ENCODE measurements at regions not wholly inside any gene's neighbourhood (a gene's known extent, or its start where the extent isn't known, plus 50 kb on each side); places are given as distances from the start of the nearest gene placed in this dataset.

DNA sequence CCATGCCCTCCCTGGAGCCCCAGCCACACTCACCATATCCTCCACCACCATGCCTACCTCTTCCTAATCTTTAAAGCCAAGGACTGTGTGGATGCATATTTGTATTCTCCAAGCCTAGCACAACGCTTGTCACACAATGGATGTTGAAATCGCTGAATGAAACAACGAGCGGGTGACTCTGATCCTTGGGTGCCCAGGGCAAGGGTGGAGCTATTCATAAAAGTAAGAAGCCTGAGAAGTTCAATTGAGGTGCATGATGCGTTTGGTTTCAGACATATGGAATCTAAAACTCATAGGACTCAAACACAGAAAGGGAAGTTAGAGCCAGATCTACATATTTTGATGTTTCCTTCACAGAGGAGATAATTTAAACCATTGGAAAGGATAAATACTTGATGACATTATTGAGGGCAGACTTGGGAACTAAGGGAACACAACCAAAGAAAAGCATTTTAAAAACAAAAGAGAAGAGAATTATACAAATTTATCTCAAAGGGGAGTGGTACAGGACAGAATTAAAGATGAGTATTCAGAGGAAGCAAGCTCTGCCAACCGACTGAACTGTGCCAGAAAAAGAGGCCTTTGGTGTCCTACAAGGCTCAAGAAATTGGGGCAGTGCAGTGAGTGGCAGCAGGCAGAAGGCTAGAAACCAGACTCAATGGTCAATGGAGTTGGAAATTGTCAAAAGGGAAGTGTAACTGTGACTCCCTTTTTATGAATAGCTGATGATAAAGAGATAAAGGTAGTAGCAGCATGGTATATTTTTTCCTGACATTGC lies 200.6 kb upstream of the NCKAP5 start:
- H3K9ac ChIP-seq (ENCODE audit: low read depth, low read length), result no peak overlapping the region

DNA sequence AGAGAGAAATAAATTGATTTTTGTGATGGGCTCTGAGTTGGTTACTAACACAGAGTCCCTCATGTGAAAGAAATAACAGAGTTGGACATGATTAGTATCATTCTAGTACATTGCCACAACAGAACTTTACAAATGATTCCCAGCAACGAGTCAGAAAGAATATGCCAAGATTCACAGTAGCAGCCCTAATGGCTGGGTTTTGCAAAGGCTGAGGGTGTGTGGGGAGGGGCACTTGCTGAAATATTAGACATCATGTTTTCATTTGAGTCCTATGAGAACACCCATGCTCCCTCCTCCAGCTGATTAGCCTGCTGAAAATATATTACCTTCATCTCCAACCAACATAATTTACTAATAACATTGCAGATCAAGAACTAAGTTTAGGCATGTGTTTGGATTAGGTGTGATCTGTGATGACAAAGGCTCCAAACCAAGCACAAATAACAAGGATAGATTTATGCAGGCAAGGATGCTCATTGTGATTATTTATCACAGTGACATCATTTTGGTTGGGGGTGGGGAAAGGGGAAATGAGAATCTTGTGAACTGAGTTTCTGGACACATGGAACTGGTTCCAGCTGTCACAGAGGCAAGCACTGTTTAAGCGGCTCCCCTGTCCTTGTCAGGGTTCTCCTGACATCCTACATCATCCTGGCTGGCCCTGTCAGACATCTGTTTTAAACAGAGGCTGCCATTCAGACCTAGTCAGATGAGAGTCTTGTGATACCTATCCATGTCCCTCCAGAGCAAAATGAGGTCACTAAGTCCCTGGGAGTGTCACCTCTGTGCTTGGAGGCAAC lies 205.8 kb upstream of the NCKAP5 start:
- Histone ChIP-seq H3K27ac (ENCODE audit: low read depth, low read length) (no peak overlapping the region), H3K9ac (ENCODE audit: low read depth, low read length) (no peak overlapping the region), H3K9me3 (ENCODE audit: insufficient read depth, low read depth, low read length) (no peaks in the 10 kb centered on the region), H3K4me1 (ENCODE audit: insufficient read depth, low read length) (no peaks in the 10 kb centered on the region), H3K27me3 (ENCODE audit: insufficient read depth, low read length) (no peaks in the 10 kb centered on the region), H3K4me3 (ENCODE audit: low read length) (no peak overlapping the region), H3K36me3 (ENCODE audit: insufficient read depth, low read length) (no peaks in the 10 kb centered on the region)
- WGBS, result 97% methylated on average over 2 of the region's 2 CpGs

More for the DNA sequence above, 200.6 kb upstream of the NCKAP5 start:
- Histone ChIP-seq H3K4me3 (ENCODE audit: low read length) (no peak overlapping the region), H3K9me3 (ENCODE audit: insufficient read depth, low read depth, low read length) (no peaks in the 10 kb centered on the region), H3K36me3 (ENCODE audit: insufficient read depth, low read length) (no peaks in the 10 kb centered on the region), H3K27ac (ENCODE audit: low read depth, low read length) (no peak overlapping the region), H3K27me3 (ENCODE audit: insufficient read depth, low read length) (no peaks in the 10 kb centered on the region), H3K4me1 (ENCODE audit: insufficient read depth, low read length) (no peaks in the 10 kb centered on the region)
- WGBS, result 92% methylated on average over 5 of the region's 6 CpGs

GRCh38 chr2:133774654-133775015 lies 206.4 kb upstream of the NCKAP5 start:
- no peak overlapping the region for H3K4me3 ChIP-seq (ENCODE audit: low read length)
- H3K9me3 ChIP-seq (ENCODE audit: insufficient read depth, low read depth, low read length), result no peaks in the 10 kb centered on the region
- no peak overlapping the region for H3K9ac ChIP-seq (ENCODE audit: low read depth, low read length)
- WGBS, result 95% methylated on average over 5 of the region's 5 CpGs
- no peaks in the 10 kb centered on the region for H3K4me1 ChIP-seq (ENCODE audit: insufficient read depth, low read length)
- H3K27ac ChIP-seq (ENCODE audit: low read depth, low read length), result no peak overlapping the region
- no peaks in the 10 kb centered on the region for H3K36me3 ChIP-seq (ENCODE audit: insufficient read depth, low read length)
- H3K27me3 ChIP-seq (ENCODE audit: insufficient read depth, low read length), result no peaks in the 10 kb centered on the region

GRCh38 chr2:133776936-133777573 lies 208.8 kb upstream of the NCKAP5 start:
- H3K27me3 ChIP-seq (ENCODE audit: insufficient read depth, low read length), result no peaks in the 10 kb centered on the region
- no peak overlapping the region for H3K9ac ChIP-seq (ENCODE audit: low read depth, low read length)
- no peaks in the 10 kb centered on the region for H3K36me3 ChIP-seq (ENCODE audit: insufficient read depth, low read length)
- WGBS, result 91% methylated on average over 8 of the region's 8 CpGs
- no peaks in the 10 kb centered on the region for H3K4me1 ChIP-seq (ENCODE audit: insufficient read depth, low read length)
- H3K27ac ChIP-seq (ENCODE audit: low read depth, low read length), result no peak overlapping the region
- H3K4me3 ChIP-seq (ENCODE audit: low read length), result no peak overlapping the region
- H3K9me3 ChIP-seq (ENCODE audit: insufficient read depth, low read depth, low read length), result no peaks in the 10 kb centered on the region

GRCh38 chr2:133777574-133777960 lies 209.3 kb upstream of the NCKAP5 start:
- Histone ChIP-seq H3K36me3 (ENCODE audit: insufficient read depth, low read length) (no peaks in the 10 kb centered on the region), H3K9me3 (ENCODE audit: insufficient read depth, low read depth, low read length) (no peaks in the 10 kb centered on the region), H3K4me3 (ENCODE audit: low read length) (no peak overlapping the region), H3K4me1 (ENCODE audit: insufficient read depth, low read length) (no peaks in the 10 kb centered on the region), H3K27ac (ENCODE audit: low read depth, low read length) (no peak overlapping the region), H3K27me3 (ENCODE audit: insufficient read depth, low read length) (no peaks in the 10 kb centered on the region), H3K9ac (ENCODE audit: low read depth, low read length) (no peak overlapping the region)
- WGBS, result 75% methylated on average over 6 of the region's 7 CpGs

DNA sequence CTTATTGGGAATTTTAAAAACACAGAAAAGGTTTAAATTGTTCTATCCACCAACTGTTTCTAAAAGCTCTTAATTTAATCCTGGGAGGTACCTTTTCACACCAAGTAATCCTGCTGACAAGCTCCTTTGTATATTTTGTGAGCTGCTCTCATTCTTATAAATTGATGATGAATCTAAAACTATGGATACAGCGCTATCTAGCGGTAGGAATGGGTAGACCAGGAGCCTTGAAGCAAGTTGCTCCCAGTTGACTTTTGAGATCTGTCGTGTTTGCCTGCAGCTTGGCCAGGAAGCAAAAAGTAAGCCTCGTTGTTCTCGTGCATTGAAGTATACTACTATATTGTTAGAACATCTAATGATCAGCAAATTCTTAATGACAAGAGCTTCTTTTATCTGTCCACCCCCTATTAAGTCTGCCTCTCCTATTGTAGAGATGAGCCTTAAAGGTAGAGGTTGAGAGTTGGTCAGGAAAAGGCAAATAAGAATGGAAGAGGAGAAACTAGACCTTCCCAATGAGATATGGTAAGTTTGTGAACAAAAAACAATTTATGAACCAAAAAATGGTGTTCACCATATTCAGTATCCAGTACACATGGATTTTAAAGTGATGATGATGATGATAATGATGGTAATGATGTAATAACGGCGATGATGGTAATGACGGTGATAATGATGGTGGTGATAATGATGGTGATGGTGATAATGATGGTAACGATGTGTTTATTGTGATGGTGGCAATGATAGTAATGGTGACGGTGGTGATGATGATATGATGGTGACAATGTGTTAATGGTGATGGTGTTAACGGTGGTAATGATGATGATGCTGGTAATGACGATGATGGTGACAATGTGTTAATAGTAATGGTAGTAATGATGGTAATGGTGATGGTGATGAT lies 212.1 kb upstream of the NCKAP5 start:
- H3K9ac ChIP-seq (ENCODE audit: low read depth, low read length), result no peak overlapping the region
- H3K27ac ChIP-seq (ENCODE audit: low read depth, low read length), result no peak overlapping the region
- no peak overlapping the region for H3K4me3 ChIP-seq (ENCODE audit: low read length)
- no peaks in the 10 kb centered on the region for H3K27me3 ChIP-seq (ENCODE audit: insufficient read depth, low read length)
- H3K36me3 ChIP-seq (ENCODE audit: insufficient read depth, low read length), result no peaks in the 10 kb centered on the region
- no peaks in the 10 kb centered on the region for H3K4me1 ChIP-seq (ENCODE audit: insufficient read depth, low read length)
- H3K9me3 ChIP-seq (ENCODE audit: insufficient read depth, low read depth, low read length), result 0 out of 2 replicates have a peak, but pooled peaks cover under 1% of the 10 kb centered on the region
- 67% methylated on average over 12 of the region's 12 CpGs for WGBS

- H3K27ac ChIP-seq (ENCODE audit: low read depth, low read length), result no peak overlapping the region
- H3K36me3 ChIP-seq (ENCODE audit: insufficient read depth, low read length), result no peaks in the 10 kb centered on the region
- H3K9ac ChIP-seq (ENCODE audit: low read depth, low read length), result no peak overlapping the region
- WGBS, result 93% methylated on average over 3 of the region's 5 CpGs
- 0 out of 2 replicates have a peak, but pooled peaks cover 2% of the 10 kb centered on the region for H3K9me3 ChIP-seq (ENCODE audit: insufficient read depth, low read depth, low read length)
- H3K4me3 ChIP-seq (ENCODE audit: low read length), result no peak overlapping the region
- H3K27me3 ChIP-seq (ENCODE audit: insufficient read depth, low read length), result no peaks in the 10 kb centered on the region
- H3K4me1 ChIP-seq (ENCODE audit: insufficient read depth, low read length), result no peaks in the 10 kb centered on the region
Measured at GRCh38 chr2:133780997-133781513, 212.8 kb upstream of the NCKAP5 start.

- Histone ChIP-seq H3K9me3 (ENCODE audit: insufficient read depth, low read depth, low read length) (0 out of 2 replicates have a peak, but pooled peaks cover 2% of the 10 kb centered on the region), H3K4me3 (ENCODE audit: low read length) (no peak overlapping the region), H3K4me1 (ENCODE audit: insufficient read depth, low read length) (no peaks in the 10 kb centered on the region), H3K27me3 (ENCODE audit: insufficient read depth, low read length) (no peaks in the 10 kb centered on the region), H3K27ac (ENCODE audit: low read depth, low read length) (no peak overlapping the region), H3K36me3 (ENCODE audit: insufficient read depth, low read length) (no peaks in the 10 kb centered on the region), H3K9ac (ENCODE audit: low read depth, low read length) (no peak overlapping the region)
Measured at GRCh38 chr2:133787207-133787606, 218.9 kb upstream of the NCKAP5 start.

DNA sequence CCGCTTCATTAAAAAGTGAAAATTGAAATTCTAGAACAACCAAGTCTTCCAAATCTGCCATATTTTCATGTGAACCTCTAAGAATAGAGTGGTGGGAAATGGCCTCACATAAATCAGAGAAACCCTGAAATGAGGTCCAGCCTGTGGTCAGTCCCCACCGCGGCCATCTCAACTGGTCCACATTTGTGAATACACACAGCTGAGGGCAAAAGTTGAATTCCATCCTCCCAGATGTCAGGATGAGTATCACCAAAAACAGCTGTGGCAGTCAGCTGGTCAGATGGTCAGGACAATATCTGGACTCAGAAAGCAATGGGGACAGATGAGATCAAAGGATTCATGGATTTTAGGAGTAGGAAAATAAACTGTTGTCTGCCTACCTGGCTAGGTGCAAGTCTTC lies 219.4 kb upstream of the NCKAP5 start:
- Histone ChIP-seq H3K27me3 (ENCODE audit: insufficient read depth, low read length) (no peaks in the 10 kb centered on the region), H3K36me3 (ENCODE audit: insufficient read depth, low read length) (no peaks in the 10 kb centered on the region), H3K9ac (ENCODE audit: low read depth, low read length) (no peak overlapping the region), H3K4me1 (ENCODE audit: insufficient read depth, low read length) (no peaks in the 10 kb centered on the region), H3K9me3 (ENCODE audit: insufficient read depth, low read depth, low read length) (0 out of 2 replicates have a peak, but pooled peaks cover 2% of the 10 kb centered on the region), H3K27ac (ENCODE audit: low read depth, low read length) (no peak overlapping the region), H3K4me3 (ENCODE audit: low read length) (no peak overlapping the region)
- 98% methylated on average over 3 of the region's 3 CpGs for WGBS

DNA sequence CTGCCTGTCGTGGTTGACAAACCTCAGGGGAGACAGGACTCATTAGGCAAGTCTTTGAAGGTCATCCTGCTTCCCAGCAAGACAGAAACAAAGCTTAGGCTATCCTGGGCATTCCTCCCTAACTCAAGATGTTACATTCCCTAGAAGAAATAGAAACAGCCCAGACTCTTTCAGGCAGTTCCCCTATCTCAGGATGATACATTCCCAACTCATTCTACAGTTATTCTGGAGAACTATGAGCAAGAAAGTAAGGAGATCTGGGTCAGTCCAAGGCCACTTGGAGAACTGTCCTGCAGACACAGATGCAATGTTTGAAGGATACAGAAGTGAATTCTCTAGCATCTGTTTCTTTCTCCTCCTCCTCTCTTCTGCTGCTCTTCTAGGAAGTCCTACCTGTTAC lies 220.1 kb upstream of the NCKAP5 start:
- Histone ChIP-seq H3K4me3 (ENCODE audit: low read length) (no peak overlapping the region), H3K9me3 (ENCODE audit: insufficient read depth, low read depth, low read length) (0 out of 2 replicates have a peak, but pooled peaks cover 2% of the 10 kb centered on the region), H3K9ac (ENCODE audit: low read depth, low read length) (no peak overlapping the region), H3K36me3 (ENCODE audit: insufficient read depth, low read length) (no peaks in the 10 kb centered on the region), H3K27me3 (ENCODE audit: insufficient read depth, low read length) (no peaks in the 10 kb centered on the region), H3K27ac (ENCODE audit: low read depth, low read length) (no peak overlapping the region), H3K4me1 (ENCODE audit: insufficient read depth, low read length) (no peaks in the 10 kb centered on the region)
- WGBS, result 71% methylated on average over 1 of the region's 1 CpG
